ENCODE measurements at regions not wholly inside any gene's neighbourhood (a gene's known extent, or its start where the extent isn't known, plus 50 kb on each side); places are given as distances from the start of the nearest gene placed in this dataset.
"Not testable (repeated sequence)": the region's sequence is repeated elsewhere in the genome, so short reads cannot be mapped to it uniquely, and the experiment has no call there.

DNA sequence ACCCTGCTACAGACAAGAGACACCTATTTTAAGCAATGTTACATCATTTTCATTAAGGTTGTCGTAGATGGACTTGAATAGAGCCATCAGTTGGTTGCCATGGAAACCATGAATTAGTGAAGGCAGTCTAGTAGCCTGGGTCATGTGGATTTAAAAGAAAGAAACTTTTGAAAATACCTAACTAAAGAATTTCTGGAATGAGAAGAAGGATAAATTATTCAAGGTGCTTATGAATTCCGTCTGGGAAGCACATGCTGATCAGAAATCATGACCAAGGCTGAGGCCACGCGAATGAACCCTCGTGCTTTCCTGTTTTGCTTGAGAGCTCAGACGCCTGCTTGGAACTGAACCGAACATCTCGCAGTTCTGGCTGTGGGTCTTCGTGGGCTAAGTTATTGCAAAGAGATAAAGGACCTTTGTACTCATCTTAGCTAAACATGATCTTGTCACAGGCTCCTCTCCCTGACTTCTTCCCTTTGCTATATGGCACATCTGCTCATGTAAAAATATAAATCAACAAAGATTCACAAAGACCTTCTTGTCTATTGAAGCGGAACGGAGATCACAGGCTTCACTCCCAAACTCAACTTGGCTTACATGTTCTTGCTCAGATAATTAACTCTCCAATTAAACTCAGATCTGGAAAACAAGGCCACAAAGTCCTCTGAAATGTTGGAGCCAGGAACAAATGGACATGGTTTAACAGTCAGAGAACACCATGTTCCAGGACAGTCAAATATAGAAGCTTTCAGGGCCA, 140.2 kb downstream of the NUFIP1 start:
- no peak for DNase-seq (ENCODE audit: low spot score)

DNA sequence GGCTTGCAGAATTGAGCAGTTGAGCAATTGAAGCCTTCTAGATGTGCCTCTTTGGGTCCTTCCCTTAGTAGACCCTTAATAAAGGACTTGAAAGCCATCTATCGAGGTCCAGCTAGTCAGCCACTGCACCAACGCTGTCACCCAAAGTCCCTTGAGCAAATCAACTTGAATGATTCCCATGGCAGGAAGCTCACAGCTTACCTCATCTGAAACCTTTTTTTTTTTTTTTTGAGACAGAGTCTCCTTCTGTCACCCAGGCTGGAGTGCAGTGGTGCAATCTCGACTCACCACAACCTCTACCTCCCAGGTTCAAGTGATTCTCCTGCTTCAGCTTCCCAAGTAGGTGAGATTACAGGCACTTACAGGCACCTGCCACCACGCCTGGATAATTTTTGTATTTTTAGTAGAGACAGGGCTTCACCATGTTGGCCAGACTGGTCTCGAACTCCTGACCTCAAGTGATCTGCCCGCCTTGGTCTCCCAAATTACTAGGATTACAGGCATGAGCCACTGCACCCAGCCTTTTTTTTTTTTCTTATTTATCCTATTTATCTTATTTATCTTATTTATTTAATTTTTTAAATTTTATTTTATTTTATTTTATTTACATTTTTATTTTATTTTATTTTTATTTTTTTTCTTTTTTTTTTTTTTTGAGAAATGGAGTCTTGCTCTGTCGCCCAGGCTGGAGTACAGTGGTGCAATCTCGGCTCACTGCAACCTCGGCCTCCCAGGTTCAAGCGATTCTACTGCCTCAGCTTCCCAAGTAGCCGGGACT, 143.8 kb downstream of the NUFIP1 start:
- DNase-seq (ENCODE audit: low spot score): not testable (repeated sequence)

DNA sequence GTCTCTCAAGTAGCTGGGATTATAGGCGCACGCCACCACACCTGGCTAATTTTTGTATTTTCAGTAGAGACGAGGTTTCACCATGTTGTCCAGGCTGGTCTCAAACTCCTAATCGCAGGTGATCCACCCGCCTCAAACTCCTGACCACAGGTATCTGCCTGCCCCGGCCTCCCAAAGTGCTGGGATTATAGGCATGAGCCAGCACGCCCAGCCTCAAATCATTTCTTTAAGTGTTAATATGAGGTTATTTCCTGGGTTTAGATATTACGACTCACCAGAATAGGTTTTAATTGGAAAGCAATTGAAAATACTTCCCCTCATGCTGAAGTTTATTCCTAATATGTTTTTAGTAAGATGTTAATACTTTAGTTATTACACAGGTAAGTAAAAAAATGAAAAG, 144.5 kb downstream of the NUFIP1 start:
- no peak for DNase-seq (ENCODE audit: low spot score)

GRCh38 chr13:44843403-44843802, 145.9 kb downstream of the NUFIP1 start:
- DNase-seq (ENCODE audit: low spot score): no peak

DNA sequence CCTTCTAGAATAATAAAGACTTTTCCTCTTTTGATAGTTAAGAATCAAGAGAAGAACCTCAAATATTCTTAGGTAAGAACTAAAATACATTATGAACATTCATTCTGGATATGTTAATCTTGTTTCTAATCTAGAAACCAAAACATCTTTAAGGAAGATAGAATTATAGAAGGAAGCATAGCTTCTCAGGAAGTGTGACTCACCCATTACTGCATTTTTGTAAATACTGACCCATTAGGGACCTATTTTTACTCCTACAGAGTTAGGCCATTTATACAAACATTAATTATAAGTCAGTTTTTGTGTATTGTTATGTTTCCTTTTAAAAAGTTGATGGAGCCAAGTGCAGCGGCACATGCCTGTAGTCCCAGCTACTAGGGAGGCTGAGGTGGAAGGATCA, 147.1 kb downstream of the NUFIP1 start:
- no peak for DNase-seq (ENCODE audit: low spot score)

DNA sequence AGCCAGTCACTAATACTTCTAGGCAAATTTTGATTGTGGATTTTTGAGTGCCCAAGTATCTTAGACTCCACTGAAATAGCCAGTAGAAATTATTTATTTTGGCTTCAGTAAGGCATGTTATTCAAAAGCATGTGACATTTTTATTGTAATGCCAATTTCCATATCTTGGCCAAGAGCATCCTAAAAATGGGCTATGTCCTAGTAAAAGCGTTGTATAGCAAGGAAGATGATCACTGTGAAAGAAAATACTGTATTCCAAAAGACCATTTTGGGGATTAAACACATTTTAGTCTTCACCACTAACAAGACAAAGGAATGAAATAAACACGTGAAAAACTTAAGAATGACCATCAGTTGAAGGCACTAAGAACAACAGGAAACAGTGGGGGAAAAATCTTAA, 149.1 kb downstream of the NUFIP1 start:
- no peak for DNase-seq (ENCODE audit: low spot score)

DNA sequence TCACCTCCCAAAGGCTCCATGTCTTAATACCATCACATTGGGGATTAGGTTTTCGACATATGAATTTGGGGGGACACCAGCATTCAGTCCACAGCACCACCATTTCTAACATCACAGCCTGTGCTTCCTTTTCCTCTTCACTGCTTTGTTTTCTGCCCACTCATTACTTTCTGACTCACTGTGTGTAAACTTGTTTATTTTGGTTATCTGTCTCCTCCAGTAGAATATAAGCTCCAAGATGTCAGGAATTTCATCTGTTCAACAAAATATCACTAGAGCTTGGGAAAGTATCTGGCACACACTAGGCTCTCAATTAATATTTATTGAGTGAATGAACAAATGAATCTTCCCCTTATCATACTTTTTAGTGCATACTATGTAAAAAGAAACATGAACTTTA, 152.0 kb downstream of the NUFIP1 start:
- no peak for DNase-seq (ENCODE audit: low spot score)

GRCh38 chr13:44834404-44834803, 154.9 kb downstream of the NUFIP1 start:
- DNase-seq (ENCODE audit: low spot score): no peak

DNA sequence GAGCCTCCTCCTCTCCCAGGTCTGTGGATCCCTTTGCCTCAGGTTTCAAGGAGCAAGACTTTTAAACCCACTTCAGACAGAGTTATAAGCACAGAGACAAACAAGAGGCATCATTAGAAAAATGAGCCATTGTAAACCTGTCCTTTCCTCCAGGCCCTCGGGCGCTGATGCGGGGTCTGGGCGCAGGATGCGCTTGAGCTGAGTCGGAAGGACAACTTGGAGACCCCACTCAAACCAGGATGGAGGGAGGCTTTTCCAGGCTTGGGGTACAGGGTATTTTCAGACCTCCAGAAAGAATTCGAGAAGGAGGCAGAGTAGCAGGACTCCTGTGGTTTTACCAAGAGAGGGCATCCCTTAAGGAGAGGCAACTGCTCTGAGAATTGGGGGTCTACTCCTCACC, 155.6 kb downstream of the NUFIP1 start:
- DNase-seq (ENCODE audit: low spot score): no peak

DNA sequence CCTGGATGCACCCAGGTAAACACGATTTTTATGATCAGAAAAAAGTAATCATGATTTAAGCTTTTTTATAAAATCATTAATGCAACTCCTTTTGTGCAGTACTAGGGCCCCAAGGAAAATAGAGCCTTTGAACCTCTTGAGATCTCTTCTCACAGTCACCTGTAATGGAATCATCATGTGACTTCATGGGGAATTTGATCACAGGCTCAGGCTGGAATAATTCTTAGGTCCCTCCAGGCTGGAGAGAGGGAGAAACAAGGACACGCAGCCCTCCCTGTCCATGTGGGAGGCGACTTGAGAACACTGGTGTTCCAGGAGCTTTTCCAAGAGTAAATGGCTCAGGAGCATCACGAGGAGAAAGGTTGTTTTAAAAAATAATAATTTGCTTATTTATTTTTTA, 156.1 kb downstream of the NUFIP1 start:
- DNase-seq (ENCODE audit: low spot score): no peak

GRCh38 chr13:44826591-44827350, 162.5 kb downstream of the NUFIP1 start:
- no peak for DNase-seq (ENCODE audit: low spot score)

- no peak for DNase-seq (ENCODE audit: low spot score)
Measured at GRCh38 chr13:44825953-44826352, 163.3 kb downstream of the NUFIP1 start.

DNA sequence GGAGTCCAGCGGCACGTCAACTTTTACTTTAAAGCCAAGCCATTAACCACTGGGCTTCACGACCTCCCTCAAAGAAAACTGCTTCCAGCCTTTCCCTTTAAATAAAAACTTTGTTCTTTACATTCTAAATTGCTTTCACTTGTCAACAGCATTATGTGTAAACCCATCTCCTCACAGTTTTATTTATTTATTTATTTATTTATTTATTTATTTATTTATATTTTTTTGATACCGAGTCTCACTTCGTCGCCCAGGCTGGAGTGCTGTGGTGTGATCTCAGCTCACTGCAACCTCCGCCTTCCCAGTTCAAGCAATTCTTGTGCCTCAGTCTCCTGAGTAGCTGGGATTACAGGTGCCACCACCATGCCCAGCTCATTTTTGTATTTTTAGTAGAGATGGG, 165.7 kb downstream of the NUFIP1 start:
- DNase-seq (ENCODE audit: low spot score): not testable (repeated sequence)

- DNase-seq (ENCODE audit: low spot score): no peak
Measured at GRCh38 chr13:44822291-44822690, 167.0 kb downstream of the NUFIP1 start.

DNA sequence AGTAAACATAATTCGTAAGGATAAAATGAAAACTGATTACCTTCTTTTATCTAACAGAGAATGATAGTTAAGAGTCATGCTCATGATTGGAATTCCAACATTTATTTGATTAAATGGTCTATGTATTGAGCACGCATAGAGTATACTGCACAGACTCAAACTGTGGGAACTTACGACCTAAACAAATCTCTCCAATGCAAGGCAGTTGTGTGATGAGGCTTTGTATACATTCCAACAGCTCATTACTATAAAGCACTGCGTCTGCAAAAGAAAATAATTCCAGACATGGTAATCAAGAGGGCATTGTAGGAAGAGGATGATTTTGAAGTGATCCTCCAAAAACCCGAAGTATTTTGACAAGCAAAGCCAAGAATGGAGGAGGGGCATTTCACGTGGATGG, 169.5 kb downstream of the NUFIP1 start:
- no peak for DNase-seq (ENCODE audit: low spot score)

DNA sequence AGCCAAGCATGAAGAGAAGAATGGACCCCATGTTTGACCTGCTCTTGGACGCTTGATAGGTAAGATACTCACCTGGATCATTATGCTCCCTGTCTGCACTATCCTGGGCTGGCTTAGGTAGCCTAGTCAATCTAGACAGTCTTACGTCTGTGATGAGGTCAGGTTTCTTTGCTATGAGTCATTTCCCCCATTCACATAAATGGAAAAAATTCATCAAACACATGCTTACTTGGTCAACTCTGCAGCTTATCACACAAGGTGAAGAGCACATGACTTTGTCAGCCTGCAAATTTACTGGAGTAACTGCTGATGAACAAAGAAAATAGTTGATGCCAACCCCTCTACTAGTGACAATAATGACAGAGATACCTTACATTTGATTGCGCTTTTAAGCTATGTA, 170.0 kb downstream of the NUFIP1 start:
- DNase-seq (ENCODE audit: low spot score): no peak

DNA sequence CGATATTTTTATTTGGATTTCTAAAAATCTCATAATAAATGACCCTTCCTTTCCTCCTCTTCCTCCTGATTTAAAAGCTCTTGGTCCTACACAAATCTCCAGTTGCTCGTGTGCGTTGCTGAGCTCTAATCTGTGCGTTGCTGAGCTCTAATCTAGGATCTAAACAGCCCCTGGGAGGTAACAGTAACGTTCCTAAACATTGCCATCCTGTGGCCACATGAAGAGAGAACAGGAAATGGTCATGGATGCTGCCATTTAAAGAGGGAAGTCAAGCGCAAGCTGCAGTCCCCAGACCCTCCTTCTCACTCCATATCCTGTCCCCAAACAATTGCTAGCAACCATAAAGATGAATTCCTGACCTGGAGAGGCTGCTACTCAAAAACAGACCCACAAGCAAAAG, 170.8 kb downstream of the NUFIP1 start:
- no peak for DNase-seq (ENCODE audit: low spot score)

- DNase-seq (ENCODE audit: low spot score): no peak
Measured at GRCh38 chr13:44818016-44818415, 171.3 kb downstream of the NUFIP1 start.

GRCh38 chr13:44817131-44817671, 172.1 kb downstream of the NUFIP1 start:
- no peak for DNase-seq (ENCODE audit: low spot score)

GRCh38 chr13:44816701-44817100, 172.6 kb downstream of the NUFIP1 start:
- no peak for DNase-seq (ENCODE audit: low spot score)

- DNase-seq (ENCODE audit: low spot score): peak; percentile 59
Measured at GRCh38 chr13:44815623-44816022, 173.6 kb downstream of the NUFIP1 start.

DNA sequence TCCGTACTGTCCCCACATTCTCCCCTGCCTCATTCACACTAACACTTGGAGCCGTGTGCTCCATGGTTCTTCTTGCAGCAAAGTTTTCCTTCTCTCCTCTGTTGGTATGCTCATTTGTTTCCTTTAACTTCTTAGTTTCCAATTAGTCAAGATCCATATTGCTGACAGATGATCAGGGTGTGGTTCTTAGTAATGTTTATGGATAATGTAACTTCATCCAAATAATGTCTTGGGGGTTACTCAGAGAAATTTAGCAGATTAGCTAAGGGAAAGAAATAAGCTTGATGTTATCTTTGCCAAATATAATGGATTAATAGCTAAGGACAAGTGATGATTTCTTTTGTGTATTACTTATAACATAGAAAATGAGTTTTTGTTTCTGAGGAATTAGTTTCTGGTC, 174.4 kb downstream of the NUFIP1 start:
- DNase-seq (ENCODE audit: low spot score): no peak

Measured in mucosa of gallbladder (tissue), 1 donor.